Omental fat pad (tissue), 3 donors: ENCODE measurements at regions not wholly inside any gene's neighbourhood (a gene's known extent, or its start where the extent isn't known, plus 50 kb on each side); places are given as distances from the start of the nearest gene placed in this dataset.

Source experiments
- ATAC-seq: fragments of 150-250 bp; one replicate; pipeline ENCODE4 v1.9.1; 2016; ENCODE audit warnings: mild to moderate bottlenecking, moderate library complexity; ENCODE audit not compliant: low FRiP score
- DNase-seq: peaks from one replicate; pipeline ENCODE4 v3.0.0-alpha.2; 2019; ENCODE audit warnings: low spot score
- CTCF ChIP-seq, 3 donors: fragments of 450-650 bp; IDR thresholded peaks; one replicate each; pipeline ENCODE4 v1.5.1; 2016 to 2017; ENCODE audit warnings: antibody characterized with exemption in 3 of 3, mild to moderate bottlenecking in 3 of 3, moderate library complexity in 2 of 3

DNA sequence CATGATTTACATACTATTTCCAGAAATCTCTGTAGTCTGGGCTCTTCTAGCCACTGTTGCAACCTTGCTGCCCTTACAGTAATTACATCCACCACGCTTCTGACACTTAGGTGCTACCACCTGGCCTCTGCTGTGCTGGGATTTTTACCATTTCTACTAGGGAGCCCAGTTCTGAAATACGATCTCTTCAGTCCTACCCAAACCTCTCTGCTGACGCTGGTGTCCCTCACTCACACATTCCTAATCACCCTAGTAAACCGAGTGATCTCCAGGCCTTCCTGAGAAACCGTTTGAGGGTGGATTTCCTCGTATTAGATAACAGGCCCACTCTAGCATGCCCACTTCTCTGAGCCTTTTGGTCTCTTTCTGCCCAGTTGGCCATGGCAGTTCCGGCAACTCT, 588.9 kb upstream of the CADM1 start:
- DNase-seq (no peak), ATAC-seq (no peak)
- no peak for TF ChIP-seq CTCF (IDR thresholded peaks at IDR 0.05)

GRCh38 chr11:116086426-116086825, 582.2 kb upstream of the CADM1 start:
- ATAC-seq (no peak), DNase-seq (no peak)
- TF ChIP-seq CTCF (IDR thresholded peaks at IDR 0.05): no peak

DNA sequence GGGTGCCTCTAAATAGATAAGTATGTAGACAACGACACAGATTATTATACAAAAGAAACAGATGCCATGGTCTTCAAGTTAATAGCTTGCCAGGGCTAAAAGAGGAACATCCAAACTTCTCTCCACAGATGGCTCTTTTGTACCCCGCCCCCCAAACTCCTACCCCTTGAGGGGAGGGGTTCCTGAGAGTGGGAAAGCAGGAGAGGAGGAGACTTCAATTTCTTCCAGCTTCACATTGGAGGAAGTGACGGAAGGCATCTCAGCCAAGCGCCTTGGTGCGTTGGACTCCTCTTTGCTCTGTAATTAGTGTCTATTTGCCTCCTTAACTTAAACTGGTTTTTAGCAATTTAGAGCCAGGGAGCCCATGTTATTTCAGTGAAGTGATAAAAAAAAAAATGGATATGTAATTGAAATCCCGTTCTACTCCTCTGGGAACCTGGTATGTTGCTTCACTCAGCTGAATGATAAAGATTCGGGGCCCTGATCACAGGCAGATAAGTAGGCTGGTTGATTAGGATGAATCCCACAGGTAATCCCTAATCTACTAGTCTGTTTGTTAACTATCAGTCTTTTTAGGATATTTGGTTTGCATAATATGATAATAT, 580.9 kb upstream of the CADM1 start:
- no peak for ATAC-seq
- no peak for TF ChIP-seq CTCF (IDR thresholded peaks at IDR 0.05)
- DNase-seq: no peak

GRCh38 chr11:116084511-116084910, 580.3 kb upstream of the CADM1 start:
- ATAC-seq (no peak), DNase-seq (no peak)
- TF ChIP-seq CTCF (IDR thresholded peaks at IDR 0.05): no peak

DNA sequence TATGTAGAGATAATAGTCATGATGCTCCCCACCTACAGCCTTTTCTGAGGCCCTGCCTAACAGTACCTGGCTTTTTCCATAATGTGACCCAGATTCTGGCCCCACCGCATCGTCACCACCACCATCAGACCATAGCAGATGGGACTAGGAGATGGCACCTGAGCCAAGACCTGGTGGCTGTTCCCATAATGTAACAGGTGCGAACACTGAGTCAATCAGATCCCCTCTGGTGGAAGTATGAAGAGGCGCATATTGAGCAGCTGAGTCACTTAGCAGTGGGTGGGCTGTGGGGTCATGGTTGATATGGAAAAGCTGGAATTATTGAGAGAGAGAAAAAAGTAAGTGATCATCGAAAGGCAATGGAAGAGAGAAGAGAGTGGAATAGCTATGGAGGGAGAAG, 578.0 kb upstream of the CADM1 start:
- no peak for TF ChIP-seq CTCF (IDR thresholded peaks at IDR 0.05)
- ATAC-seq: no peak
- no peak for DNase-seq

- no peak for ATAC-seq
- no peak for TF ChIP-seq CTCF (IDR thresholded peaks at IDR 0.05)
- DNase-seq: no peak
Measured at GRCh38 chr11:116079580-116079979, 575.4 kb upstream of the CADM1 start.

- TF ChIP-seq CTCF (IDR thresholded peaks at IDR 0.05): no peak
- DNase-seq (no peak), ATAC-seq (no peak)
Measured at GRCh38 chr11:116078101-116078591, 573.9 kb upstream of the CADM1 start.
